ENCODE measurements at regions not wholly inside any gene's neighbourhood (a gene's known extent, or its start where the extent isn't known, plus 50 kb on each side); places are given as distances from the start of the nearest gene placed in this dataset.

- peak; percentile 51 for DNase-seq (ENCODE audit: low spot score)
Observed at GRCh38 chr9:96087669-96088299, 212.3 kb downstream of the ERCC6L2 start.

DNA sequence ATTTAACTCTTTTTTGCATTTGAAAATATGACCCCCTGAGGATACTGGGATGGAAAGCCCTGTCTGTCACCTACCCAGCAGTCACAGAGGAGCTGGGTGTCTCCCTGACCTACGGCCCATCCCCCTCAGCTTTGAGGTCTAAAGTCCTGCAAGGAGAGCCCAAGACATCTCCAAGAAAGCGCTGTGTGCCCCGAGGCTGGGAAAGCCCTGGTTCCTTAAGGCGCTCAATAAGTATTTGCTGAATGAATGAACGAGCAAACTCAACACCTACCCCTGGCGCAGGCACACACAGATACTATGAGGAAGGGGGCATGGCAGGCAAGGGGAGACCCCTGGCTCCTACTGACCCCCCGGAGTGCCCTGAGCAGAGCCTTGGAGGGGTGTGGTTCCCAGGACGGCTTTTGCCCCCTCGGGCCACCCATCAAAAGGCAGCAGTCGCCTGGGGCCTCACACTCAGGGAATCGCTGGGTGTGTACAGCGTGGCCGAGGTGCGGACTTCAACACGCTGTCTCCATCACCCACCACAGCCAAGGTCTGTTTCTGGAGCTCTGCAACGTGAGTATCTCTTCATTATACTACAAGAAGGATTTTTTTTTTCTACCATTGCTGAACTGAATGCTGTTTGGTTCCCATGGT lies 211.6 kb downstream of the ERCC6L2 start:
- no peak for DNase-seq (ENCODE audit: low spot score)

DNA sequence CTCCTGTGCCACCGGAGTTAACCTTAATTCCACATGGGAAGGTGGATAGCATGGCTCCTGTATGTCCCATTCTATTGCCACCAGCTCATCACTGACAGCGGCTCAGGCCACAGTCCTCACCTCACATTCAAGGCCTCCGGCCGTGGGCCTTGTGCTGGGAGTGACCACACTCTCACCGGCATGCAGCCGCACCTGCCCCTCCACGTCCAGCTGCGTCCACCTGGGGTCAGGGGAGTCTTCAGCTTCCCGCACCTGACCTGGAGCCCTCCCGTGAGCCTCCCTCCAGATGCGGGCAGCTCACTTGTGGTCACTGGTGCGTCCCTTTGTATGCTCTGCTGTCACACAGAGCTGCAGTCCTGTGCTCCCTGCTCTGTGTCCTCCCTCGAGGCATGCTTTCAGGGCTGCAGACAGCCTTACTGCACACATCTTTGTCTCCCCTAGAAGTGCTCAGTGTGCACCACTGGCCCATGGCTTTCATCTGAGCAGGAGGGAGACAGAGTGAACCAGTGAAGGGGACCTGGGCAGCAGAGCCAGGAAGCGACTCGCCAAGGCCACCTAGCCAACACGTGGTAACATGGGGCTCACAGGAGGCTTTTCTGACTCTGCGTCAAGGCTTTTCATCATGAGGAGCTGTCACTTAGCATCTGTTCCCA lies 210.1 kb downstream of the ERCC6L2 start:
- DNase-seq (ENCODE audit: low spot score), result no peak

DNA sequence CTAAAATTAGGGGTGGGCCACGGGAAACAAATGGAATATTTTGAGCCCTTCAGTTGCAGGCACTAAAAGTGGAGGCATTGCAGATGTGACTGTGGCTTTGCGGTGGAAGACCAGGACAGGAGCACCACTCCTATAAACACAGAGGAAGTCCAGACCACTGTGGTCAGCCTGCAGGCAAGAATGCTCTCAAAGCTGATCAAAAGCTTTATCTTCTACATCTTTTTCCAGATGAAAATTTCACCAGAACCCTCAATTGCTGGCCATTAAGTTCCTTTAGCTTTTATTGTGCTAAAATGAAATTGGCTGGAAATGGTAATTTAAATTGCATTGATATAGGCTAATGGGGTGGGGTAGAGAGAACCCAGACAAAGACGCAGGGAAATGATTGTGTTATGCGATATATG lies 208.8 kb downstream of the ERCC6L2 start:
- no peak for DNase-seq (ENCODE audit: low spot score)

GRCh38 chr9:96082516-96083232 lies 207.2 kb downstream of the ERCC6L2 start:
- DNase-seq (ENCODE audit: low spot score), result no peak

GRCh38 chr9:96080364-96080763 lies 204.9 kb downstream of the ERCC6L2 start:
- DNase-seq (ENCODE audit: low spot score), result no peak

- no peak for DNase-seq (ENCODE audit: low spot score)
Observed at GRCh38 chr9:96079779-96080178, 204.3 kb downstream of the ERCC6L2 start.

GRCh38 chr9:96078897-96079490 lies 203.5 kb downstream of the ERCC6L2 start:
- no peak for DNase-seq (ENCODE audit: low spot score)

- no peak for DNase-seq (ENCODE audit: low spot score)
Observed at GRCh38 chr9:96075757-96076156, 200.3 kb downstream of the ERCC6L2 start.

DNA sequence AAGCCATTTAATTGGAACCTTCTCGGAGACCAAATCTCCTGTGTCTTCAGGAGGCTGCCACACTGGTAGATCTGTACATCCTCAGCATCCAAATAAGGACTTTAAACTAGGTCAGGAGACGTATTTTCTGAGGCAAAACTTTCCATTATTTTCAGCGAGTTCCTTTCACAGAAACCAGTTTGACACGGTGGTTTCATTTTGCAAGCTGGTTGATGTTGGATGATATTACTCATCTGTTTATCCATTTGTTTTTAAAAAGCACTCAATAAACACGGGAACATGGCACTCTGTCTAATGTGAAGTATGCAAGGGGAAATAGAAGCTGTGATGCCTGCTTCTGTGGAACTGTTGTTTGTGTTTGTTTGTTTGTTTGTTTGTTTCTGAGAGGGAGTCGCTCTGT lies 199.6 kb downstream of the ERCC6L2 start:
- DNase-seq (ENCODE audit: low spot score), result no peak

DNA sequence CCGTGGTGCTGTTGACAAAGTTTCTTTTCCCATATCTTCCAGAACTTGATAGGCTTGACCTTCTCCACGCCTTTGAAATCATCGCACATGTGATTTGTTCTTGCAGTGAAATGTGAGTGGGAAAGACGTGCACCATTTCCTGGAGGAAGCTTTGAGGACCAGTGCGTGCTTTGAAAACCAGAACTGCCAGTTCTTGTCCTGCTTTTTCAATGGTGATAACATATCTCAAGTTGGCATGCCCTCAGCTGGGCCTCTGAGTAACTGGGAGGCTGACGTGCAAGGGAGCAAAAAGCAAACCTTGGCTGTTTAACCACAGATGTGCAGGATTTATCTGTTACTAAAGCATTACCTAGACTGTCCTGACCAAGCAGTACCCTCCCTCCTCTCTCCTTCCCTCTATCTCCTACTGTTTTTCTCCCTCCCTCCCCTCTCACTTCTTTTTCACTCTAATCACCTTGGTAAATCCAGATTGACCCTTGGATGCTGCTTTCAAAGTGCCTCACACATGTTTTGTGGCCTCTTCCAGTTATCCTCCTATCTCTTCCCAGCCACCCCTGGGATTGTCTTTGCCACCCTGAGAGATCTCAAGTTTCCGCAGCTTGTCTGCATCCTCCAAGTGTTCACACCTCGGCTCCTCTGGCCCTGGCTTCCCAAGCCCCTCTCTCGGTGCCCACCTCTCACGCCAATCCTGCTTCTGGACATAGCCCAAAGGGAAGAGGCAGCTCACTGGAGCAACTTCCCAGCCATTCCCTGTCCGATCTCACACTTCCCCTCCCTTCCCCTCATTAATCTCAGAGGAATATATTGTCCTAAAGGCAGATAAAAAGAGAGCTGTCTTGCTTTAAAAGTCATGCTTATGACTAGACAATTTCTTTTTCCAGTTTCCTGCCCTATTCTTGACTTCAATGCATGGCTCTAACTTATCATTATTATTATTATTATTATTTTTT lies 198.3 kb downstream of the ERCC6L2 start:
- no peak for DNase-seq (ENCODE audit: low spot score)

- DNase-seq (ENCODE audit: low spot score), result no peak
Observed at GRCh38 chr9:96072930-96073329, 197.4 kb downstream of the ERCC6L2 start.

DNA sequence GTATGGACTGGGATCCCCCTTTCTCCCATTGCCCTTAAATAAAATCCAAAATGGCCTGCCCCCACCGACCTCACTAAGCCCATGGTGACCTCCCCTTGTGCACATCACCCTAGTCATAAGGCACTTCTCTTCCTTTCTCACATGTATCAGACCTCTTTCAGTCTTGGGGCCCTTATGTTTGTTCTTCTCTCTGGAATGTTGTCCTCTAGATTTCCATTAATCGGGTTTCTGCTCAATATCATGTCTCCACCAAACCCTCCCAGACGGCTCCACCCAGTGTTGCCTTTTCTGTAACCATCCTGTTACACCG lies 196.3 kb downstream of the ERCC6L2 start:
- DNase-seq (ENCODE audit: low spot score), result no peak

- peak; percentile 73 for DNase-seq (ENCODE audit: low spot score)
Observed at GRCh38 chr9:96071076-96071814, 195.8 kb downstream of the ERCC6L2 start.

DNA sequence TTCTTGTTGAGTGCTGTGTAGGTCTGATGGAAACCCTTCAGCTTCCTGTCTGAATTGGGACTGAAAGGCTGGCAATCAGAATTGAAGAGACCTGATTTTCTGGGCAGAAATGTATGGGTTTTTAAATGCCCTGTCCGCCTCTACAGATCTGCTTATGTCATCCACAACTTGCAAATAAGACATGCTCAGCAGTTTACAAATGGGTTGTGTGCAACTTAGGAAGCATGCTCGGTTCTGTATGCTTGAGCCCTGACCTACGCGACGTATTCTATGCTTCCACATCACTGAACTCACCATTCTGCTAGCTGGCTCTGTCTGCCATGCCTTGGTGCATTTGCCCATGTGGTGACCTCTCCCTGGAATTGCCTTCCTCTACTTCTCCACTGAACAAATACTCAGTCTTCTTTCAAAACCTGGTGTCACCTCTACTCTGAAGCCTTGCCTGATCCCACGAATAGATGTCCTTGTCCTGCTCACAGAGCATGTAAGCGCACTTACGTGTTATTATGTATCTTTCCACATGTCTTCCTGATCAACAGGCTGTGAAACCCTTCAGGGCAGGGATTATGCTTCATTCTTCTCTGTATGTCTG lies 194.2 kb downstream of the ERCC6L2 start:
- no peak for DNase-seq (ENCODE audit: low spot score)

- no peak for DNase-seq (ENCODE audit: low spot score)
Observed at GRCh38 chr9:96068511-96068910, 193.0 kb downstream of the ERCC6L2 start.

DNA sequence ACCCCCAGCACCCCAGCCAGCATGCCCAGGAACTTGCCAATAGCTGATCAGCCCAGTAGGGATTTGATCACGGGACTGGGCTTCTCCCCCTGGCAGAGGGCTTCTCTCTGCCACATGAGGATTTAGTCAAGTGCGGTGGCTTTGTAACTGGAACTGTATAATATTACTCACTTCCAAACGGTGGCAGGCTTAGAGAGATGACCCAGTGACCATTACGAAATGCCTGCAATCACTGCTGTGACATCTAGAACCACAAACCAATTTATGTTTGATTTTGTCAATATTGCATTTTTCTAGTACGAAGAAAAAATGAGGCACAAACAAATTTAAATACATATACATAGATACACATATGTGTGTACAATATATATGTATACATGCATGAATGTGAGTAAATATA lies 192.1 kb downstream of the ERCC6L2 start:
- DNase-seq (ENCODE audit: low spot score), result peak; percentile 34

- DNase-seq (ENCODE audit: low spot score), result no peak
Observed at GRCh38 chr9:96067004-96067403, 191.5 kb downstream of the ERCC6L2 start.

DNA sequence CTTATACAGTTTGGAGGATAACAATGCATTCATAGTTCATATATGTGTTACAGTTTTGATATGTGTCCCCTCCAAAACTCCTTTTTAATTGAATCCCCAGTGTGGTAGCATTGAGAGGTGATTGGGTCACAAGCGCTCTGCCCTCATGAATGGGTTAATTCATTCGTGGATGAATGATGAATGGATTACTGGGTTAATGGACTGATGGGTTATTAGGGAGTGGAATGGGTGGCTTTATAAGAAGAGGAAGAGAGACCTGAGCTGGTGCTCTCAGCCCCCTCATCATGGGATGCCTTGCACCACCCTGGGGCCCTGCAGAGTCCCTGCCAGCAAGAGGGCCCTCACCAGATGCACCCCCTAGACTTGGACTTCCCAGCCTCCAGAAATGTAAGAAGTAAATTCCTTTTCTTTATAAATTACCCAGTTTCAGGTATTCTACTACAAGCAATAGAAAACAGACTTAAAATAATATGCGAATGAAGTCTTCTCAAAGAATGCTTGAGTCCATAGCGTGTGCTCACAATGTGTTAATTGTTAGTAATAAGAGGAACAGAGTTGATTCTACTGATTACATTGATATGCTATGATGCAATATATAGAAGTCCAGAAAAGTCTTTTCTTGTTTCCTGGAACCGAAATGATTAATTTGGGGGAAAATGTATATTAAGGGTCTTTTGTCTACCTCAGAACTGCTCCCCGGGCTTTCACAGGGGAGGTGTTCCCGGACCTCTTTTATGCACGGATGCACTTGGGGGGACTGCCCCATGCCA lies 190.2 kb downstream of the ERCC6L2 start:
- DNase-seq (ENCODE audit: low spot score), result no peak

Data from HuH-7.5 (cell line).